CD4-positive, CD25-positive, alpha-beta regulatory T cell (primary cell): ENCODE measurements at regions not wholly inside any gene's neighbourhood (a gene's known extent, or its start where the extent isn't known, plus 50 kb on each side); places are given as distances from the start of the nearest gene placed in this dataset.

Experiments
- ATAC-seq, 2 donors: fragments of 150-1000 bp; cut with Tn5 transposase; one replicate each; pipeline ENCODE4 v1.10.0; 2021; ENCODE audit warnings: low read depth in 2 of 2, moderate number of reproducible peaks in 2 of 2, moderate library complexity in 1 of 2
- DNase-seq, 3 donors: peaks; one replicate each; pipeline versions ENCODE4 v3.0.0 to v3.0.0-alpha.2; 2012 to 2022; ENCODE audit warnings: mixed read lengths in 1 of 3
- H3K27ac ChIP-seq: one replicate; pipeline ENCODE4 v1.7.0; 2013; ENCODE audit warnings: mild to moderate bottlenecking, low read length; ENCODE audit not compliant: insufficient read depth, poor library complexity, severe bottlenecking
- H3K27me3 ChIP-seq: one replicate; pipeline ENCODE4 v1.7.0; 2013; ENCODE audit warnings: low read length; ENCODE audit not compliant: control insufficient read depth, insufficient read depth
- H3K36me3 ChIP-seq: one replicate; pipeline ENCODE4 v1.7.0; 2013; ENCODE audit warnings: mild to moderate bottlenecking, low read length, moderate library complexity; ENCODE audit not compliant: control insufficient read depth, insufficient read depth
- H3K4me1 ChIP-seq: 2 replicates; pipeline ENCODE4 v1.7.0; 2013; ENCODE audit warnings: mild to moderate bottlenecking, low read length; ENCODE audit not compliant: insufficient read depth, control insufficient read depth, poor library complexity, severe bottlenecking
- H3K4me3 ChIP-seq: one replicate; pipeline ENCODE4 v1.7.0; 2013; ENCODE audit warnings: low read depth, mild to moderate bottlenecking, low read length, moderate library complexity
- H3K9me3 ChIP-seq, 2 experiments: 1 replicate in 1 of 2; 2 replicates in 1 of 2; pipeline ENCODE4 v1.7.0; 2013; ENCODE audit warnings: low read length in 2 of 2, mild to moderate bottlenecking in 1 of 2, moderate library complexity in 1 of 2; ENCODE audit not compliant: control insufficient read depth in 2 of 2
- H3K27ac Mint-ChIP-seq, 3 donors: one replicate each; pipeline ENCODE4 v1.8.0; 2020 to 2022; ENCODE audit warnings: mild to moderate bottlenecking in 3 of 3, mixed read lengths in 3 of 3, moderate library complexity in 2 of 3
- H3K27me3 Mint-ChIP-seq: one replicate; pipeline ENCODE4 v1.8.0; 2022; ENCODE audit warnings: mild to moderate bottlenecking, mixed read lengths
- H3K36me3 Mint-ChIP-seq: one replicate; pipeline ENCODE4 v1.8.0; 2020; ENCODE audit warnings: mixed read lengths
- H3K4me1 Mint-ChIP-seq, 4 donors: one replicate each; pipeline ENCODE4 v1.8.0; 2020 to 2022; ENCODE audit warnings: mixed read lengths in 4 of 4, mild to moderate bottlenecking in 1 of 4
- H3K4me3 Mint-ChIP-seq, 4 donors: one replicate each; pipeline ENCODE4 v1.8.0; 2020 to 2022; ENCODE audit warnings: mild to moderate bottlenecking in 4 of 4, mixed read lengths in 4 of 4, moderate library complexity in 3 of 4
- H3K9me3 Mint-ChIP-seq, 7 donors: one replicate each; pipeline ENCODE4 v1.8.0; 2020 to 2022; ENCODE audit warnings: mixed read lengths in 7 of 7, mild to moderate bottlenecking in 3 of 7, moderate library complexity in 2 of 7

- no peaks in the 10 kb centered on the region for H3K27me3 ChIP-seq
- H3K4me3 ChIP-seq, result no peak overlapping the region
- no peaks in the 10 kb centered on the region for H3K4me1 ChIP-seq
- ATAC-seq (peak in 1 of 2 donors; percentile 48), DNase-seq (peak in 2 of 3 donors; percentile 22 to 39)
- no peaks in the 10 kb centered on the region for H3K36me3 ChIP-seq
- peaks cover 4% of the 10 kb centered on the region for H3K27me3 Mint-ChIP-seq
- no peaks in the 10 kb centered on the region for H3K9me3 ChIP-seq
- no peaks in the 10 kb centered on the region for H3K36me3 Mint-ChIP-seq
- no peaks in the 10 kb centered on the region for H3K4me1 Mint-ChIP-seq
- H3K4me3 Mint-ChIP-seq, result no peak overlapping the region
- H3K27ac ChIP-seq, result no peak overlapping the region
- H3K9me3 Mint-ChIP-seq, result peaks cover 0 to 5% (median 0%) of the 10 kb centered on the region in 7 donors
- peak overlapping the region in 1 of 3 donors; percentile 48 for H3K27ac Mint-ChIP-seq
Observed at GRCh38 chr2:225282858-225283710, 116.4 kb upstream of the NYAP2 start.

GRCh38 chr2:225276207-225276606 is 123.3 kb upstream of the NYAP2 start:
- no peak for ATAC-seq
- peaks cover 4% of the 10 kb centered on the region for H3K27me3 Mint-ChIP-seq
- no peak overlapping the region for H3K27ac ChIP-seq

DNA sequence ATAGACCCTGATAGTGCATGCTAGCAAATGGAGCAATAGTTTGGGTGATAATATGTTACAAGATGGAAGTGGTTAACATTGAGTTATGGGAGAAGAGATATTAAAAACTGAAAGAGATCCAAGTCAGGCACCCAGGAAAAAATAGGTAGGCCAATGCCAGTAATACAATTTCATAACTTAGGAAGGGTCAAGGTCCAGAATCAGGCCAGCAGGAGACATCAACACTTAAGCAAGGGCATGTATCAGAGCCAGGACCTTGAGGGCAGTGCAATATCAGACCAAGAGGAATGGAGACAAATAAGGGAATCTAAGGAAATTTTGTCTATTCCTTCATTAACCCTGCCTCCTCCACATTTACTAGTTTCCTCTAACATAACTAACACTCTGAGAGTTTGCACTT is 124.1 kb upstream of the NYAP2 start:
- no peak for ATAC-seq
- peaks cover 2% of the 10 kb centered on the region for H3K27me3 Mint-ChIP-seq
- no peak for DNase-seq
- peaks cover 0 to 11% (median 0%) of the 10 kb centered on the region in 7 donors for H3K9me3 Mint-ChIP-seq
- peaks cover 3 to 6% of the 10 kb centered on the region in 2 experiments for H3K9me3 ChIP-seq
- peaks cover 2% of the 10 kb centered on the region for H3K27me3 ChIP-seq
- no peak overlapping the region for H3K4me3 ChIP-seq
- no peaks in the 10 kb centered on the region for H3K36me3 ChIP-seq
- H3K36me3 Mint-ChIP-seq, result no peaks in the 10 kb centered on the region
- no peaks in the 10 kb centered on the region for H3K4me1 ChIP-seq
- H3K27ac Mint-ChIP-seq, result no peak overlapping the region
- H3K4me1 Mint-ChIP-seq, result no peaks in the 10 kb centered on the region
- H3K27ac ChIP-seq, result no peak overlapping the region
- no peak overlapping the region for H3K4me3 Mint-ChIP-seq

More at GRCh38 chr2:225276207-225276606, 123.3 kb upstream of the NYAP2 start:
- Mint-ChIP-seq H3K36me3 (no peaks in the 10 kb centered on the region), H3K27ac (no peak overlapping the region), H3K4me1 (no peaks in the 10 kb centered on the region), H3K9me3 (peaks cover 0 to 11% (median 0%) of the 10 kb centered on the region in 7 donors), H3K4me3 (peak overlapping the region in 1 of 4 donors; percentile 33)
- Histone ChIP-seq H3K4me1 (no peaks in the 10 kb centered on the region), H3K27me3 (peaks cover 2% of the 10 kb centered on the region), H3K4me3 (no peak overlapping the region), H3K36me3 (no peaks in the 10 kb centered on the region), H3K9me3 (peaks cover 3 to 6% of the 10 kb centered on the region in 2 experiments)
- no peak for DNase-seq

DNA sequence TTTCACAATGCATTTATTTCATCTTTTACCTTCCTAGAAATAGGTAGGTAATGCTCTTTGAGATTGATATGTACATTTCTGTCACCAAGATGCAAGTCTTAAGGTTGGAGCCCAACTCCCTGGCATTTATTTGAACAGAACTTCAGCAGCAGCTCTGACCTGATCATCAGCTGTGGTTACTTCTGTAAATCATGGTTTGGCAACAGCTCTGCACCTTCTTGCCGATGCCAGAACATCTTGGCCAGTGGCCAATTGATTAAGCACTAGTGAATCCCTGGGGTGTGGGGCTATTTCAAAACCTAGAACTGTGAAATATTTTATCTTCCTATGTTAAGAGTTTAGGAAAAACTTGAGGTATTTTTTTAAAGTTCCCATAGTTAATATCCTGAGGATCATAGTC is 124.8 kb upstream of the NYAP2 start:
- Mint-ChIP-seq H3K36me3 (no peaks in the 10 kb centered on the region), H3K4me3 (no peak overlapping the region), H3K27ac (no peak overlapping the region), H3K27me3 (no peaks in the 10 kb centered on the region), H3K4me1 (no peaks in the 10 kb centered on the region), H3K9me3 (peaks cover 0 to 11% (median 0%) of the 10 kb centered on the region in 7 donors)
- Histone ChIP-seq H3K27ac (no peak overlapping the region), H3K4me3 (no peak overlapping the region), H3K36me3 (no peaks in the 10 kb centered on the region), H3K4me1 (no peaks in the 10 kb centered on the region), H3K9me3 (peaks cover 3 to 6% of the 10 kb centered on the region in 2 experiments), H3K27me3 (peaks cover 2% of the 10 kb centered on the region)
- no peak for DNase-seq
- ATAC-seq, result no peak

- Mint-ChIP-seq H3K27me3 (no peaks in the 10 kb centered on the region), H3K27ac (no peak overlapping the region), H3K4me3 (no peak overlapping the region), H3K9me3 (peaks cover 0 to 5% (median 0%) of the 10 kb centered on the region in 7 donors), H3K4me1 (no peaks in the 10 kb centered on the region), H3K36me3 (no peaks in the 10 kb centered on the region)
- no peak overlapping the region for H3K27ac ChIP-seq
- peaks cover 1 to 3% of the 10 kb centered on the region in 2 experiments for H3K9me3 ChIP-seq
- H3K4me1 ChIP-seq, result no peaks in the 10 kb centered on the region
- no peak for ATAC-seq
- H3K36me3 ChIP-seq, result no peaks in the 10 kb centered on the region
- peaks cover 2% of the 10 kb centered on the region for H3K27me3 ChIP-seq
- no peak overlapping the region for H3K4me3 ChIP-seq
- no peak for DNase-seq
Observed at GRCh38 chr2:225272173-225272572, 127.3 kb upstream of the NYAP2 start.

DNA sequence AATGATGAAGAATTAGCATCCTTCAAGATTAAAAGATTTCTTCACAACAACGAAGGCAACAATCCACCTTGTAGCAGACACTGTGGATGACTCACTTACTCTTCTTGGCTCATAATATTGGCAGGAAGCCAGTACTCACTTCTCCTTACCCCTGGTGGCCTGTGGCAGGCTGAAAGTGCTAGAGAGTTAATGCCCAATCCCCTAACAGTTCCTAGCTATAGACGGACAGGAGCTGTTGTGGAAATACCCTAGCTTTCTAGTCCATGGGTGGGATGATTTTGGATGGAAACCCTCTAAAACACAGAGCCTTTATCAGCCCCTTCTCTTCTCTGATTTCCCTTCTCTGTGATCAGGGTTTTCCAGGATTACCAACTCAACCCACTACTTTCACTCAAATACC is 128.6 kb upstream of the NYAP2 start:
- H3K4me3 Mint-ChIP-seq, result no peak overlapping the region
- no peaks in the 10 kb centered on the region for H3K27me3 Mint-ChIP-seq
- ATAC-seq, result peak in 1 of 2 donors; percentile 67

DNA sequence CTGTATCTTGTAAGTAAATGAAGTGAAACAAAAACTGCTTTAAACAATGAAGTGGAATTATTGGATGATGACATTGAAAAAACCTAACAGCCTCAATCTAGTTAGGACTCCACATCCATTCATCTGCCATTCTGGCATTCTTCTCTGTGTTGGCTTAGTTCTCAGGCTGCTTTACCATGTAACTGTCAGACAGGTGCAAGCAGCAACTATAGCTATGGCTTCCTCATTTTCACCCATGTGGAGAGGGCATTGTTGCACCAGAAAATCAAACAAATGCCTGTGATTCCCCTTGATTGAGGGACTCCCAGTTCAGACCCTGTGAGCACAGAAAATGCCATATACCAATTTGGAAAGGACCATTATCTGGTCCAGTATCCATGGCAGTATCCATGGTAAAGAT is 129.5 kb upstream of the NYAP2 start:
- no peak for DNase-seq
- H3K4me3 ChIP-seq, result no peak overlapping the region
- Mint-ChIP-seq H3K27ac (no peak overlapping the region), H3K9me3 (peaks cover 0 to 4% (median 0%) of the 10 kb centered on the region in 7 donors), H3K36me3 (no peaks in the 10 kb centered on the region), H3K4me3 (no peak overlapping the region), H3K27me3 (no peaks in the 10 kb centered on the region), H3K4me1 (no peaks in the 10 kb centered on the region)
- no peaks in the 10 kb centered on the region for H3K4me1 ChIP-seq
- H3K27ac ChIP-seq, result no peak overlapping the region
- no peak for ATAC-seq
- H3K27me3 ChIP-seq, result peaks cover 2% of the 10 kb centered on the region
- no peaks in the 10 kb centered on the region for H3K36me3 ChIP-seq
- H3K9me3 ChIP-seq, result no peaks in the 10 kb centered on the region

More for the DNA sequence above, 128.6 kb upstream of the NYAP2 start:
- Histone ChIP-seq H3K27ac (no peak overlapping the region), H3K27me3 (peaks cover 2% of the 10 kb centered on the region), H3K36me3 (no peaks in the 10 kb centered on the region), H3K9me3 (no peaks in the 10 kb centered on the region), H3K4me1 (no peaks in the 10 kb centered on the region), H3K4me3 (no peak overlapping the region)
- Mint-ChIP-seq H3K27ac (no peak overlapping the region), H3K9me3 (peaks cover 0 to 3% (median 0%) of the 10 kb centered on the region in 7 donors), H3K36me3 (no peaks in the 10 kb centered on the region), H3K4me1 (no peaks in the 10 kb centered on the region)
- DNase-seq, result peak in 1 of 3 donors; percentile 2

DNA sequence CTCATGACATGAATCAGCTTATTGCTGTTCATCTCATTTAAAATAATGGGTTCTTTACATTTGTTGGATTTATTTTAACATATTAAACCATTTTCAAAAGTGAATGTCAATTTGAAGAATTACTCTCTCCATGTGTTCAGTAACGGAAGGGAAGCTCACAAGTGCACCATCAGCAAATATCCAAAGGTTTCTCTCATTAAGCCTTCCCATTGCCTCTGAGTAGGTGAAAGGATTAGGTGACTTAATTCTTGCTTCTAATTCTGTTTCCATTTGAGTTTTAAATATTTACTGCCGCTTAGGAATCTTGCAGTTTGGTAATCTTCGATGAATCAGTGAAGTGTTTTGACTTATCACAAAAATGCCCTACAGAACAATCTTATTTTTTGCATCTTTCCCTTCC is 145.1 kb upstream of the NYAP2 start:
- no peaks in the 10 kb centered on the region for H3K27me3 ChIP-seq
- no peak overlapping the region for H3K4me3 ChIP-seq
- no peaks in the 10 kb centered on the region for H3K36me3 Mint-ChIP-seq
- H3K9me3 Mint-ChIP-seq, result peaks cover 0 to 8% (median 4%) of the 10 kb centered on the region in 7 donors
- H3K9me3 ChIP-seq, result no peaks in the 10 kb centered on the region
- no peak overlapping the region for H3K27ac ChIP-seq
- H3K36me3 ChIP-seq, result no peaks in the 10 kb centered on the region
- no peak overlapping the region for H3K27ac Mint-ChIP-seq
- no peaks in the 10 kb centered on the region for H3K4me1 ChIP-seq
- DNase-seq (no peak), ATAC-seq (no peak)
- no peaks in the 10 kb centered on the region for H3K4me1 Mint-ChIP-seq
- no peak overlapping the region for H3K4me3 Mint-ChIP-seq
- peaks cover 9% of the 10 kb centered on the region for H3K27me3 Mint-ChIP-seq
